OCI-LY1 (cell line): ENCODE measurements at regions not wholly inside any gene's neighbourhood (a gene's known extent, or its start where the extent isn't known, plus 50 kb on each side); places are given as distances from the start of the nearest gene placed in this dataset.

Source experiments
- EZH2 ChIP-seq: fragments of 200-600 bp; sonication (generic), shearing (Covaris generic); IDR thresholded peaks from 2 replicates; pipeline ENCODE4 v1.8.0; 2017; ENCODE audit warnings: borderline replicate concordance, mixed run types, mild to moderate bottlenecking, antibody characterized with exemption, low read length, moderate library complexity, mixed read lengths
- TF ChIP-seq, protein P1 (sequence below): fragments of 200-600 bp; sonication (generic), shearing (Covaris generic); IDR thresholded peaks from 2 replicates; pipeline ENCODE4 v1.5.1; 2017; ENCODE audit warnings: mild to moderate bottlenecking, antibody characterized with exemption, low read length, moderate library complexity, mixed read lengths

DNA sequence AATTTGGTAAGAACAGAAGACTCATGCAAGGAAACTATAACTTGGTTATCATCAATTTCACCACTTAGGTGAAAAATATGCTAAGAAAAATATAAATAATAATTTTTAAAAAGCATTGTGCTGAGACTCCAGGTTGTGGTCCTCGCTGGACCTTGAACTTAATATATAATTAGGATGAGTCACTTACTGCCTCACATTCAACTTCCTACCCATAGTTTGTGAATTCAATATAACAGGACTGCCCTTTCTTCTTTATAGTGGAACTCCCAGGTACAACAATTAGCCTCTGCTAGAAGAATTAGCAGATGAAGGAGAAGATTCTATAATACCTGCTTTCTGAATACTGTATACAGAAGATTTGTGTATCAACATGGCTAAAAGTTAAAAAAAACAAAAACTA lies 149.1 kb upstream of the SPRED1 start:
- TF ChIP-seq, protein P1, sequence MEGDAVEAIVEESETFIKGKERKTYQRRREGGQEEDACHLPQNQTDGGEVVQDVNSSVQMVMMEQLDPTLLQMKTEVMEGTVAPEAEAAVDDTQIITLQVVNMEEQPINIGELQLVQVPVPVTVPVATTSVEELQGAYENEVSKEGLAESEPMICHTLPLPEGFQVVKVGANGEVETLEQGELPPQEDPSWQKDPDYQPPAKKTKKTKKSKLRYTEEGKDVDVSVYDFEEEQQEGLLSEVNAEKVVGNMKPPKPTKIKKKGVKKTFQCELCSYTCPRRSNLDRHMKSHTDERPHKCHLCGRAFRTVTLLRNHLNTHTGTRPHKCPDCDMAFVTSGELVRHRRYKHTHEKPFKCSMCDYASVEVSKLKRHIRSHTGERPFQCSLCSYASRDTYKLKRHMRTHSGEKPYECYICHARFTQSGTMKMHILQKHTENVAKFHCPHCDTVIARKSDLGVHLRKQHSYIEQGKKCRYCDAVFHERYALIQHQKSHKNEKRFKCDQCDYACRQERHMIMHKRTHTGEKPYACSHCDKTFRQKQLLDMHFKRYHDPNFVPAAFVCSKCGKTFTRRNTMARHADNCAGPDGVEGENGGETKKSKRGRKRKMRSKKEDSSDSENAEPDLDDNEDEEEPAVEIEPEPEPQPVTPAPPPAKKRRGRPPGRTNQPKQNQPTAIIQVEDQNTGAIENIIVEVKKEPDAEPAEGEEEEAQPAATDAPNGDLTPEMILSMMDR, result no peak
- no peak for TF ChIP-seq EZH2
